ENCODE measurements at regions not wholly inside any gene's neighbourhood (a gene's known extent, or its start where the extent isn't known, plus 50 kb on each side); places are given as distances from the start of the nearest gene placed in this dataset.

- TF ChIP-seq POLR2A (IDR thresholded peaks at IDR 0.05) (no peak), POLR2AphosphoS5 (IDR thresholded peaks at IDR 0.05) (no peak)
These were observed 265.3 kb upstream of the SMIM30 start for GRCh38 chr7:113383638-113384037.

All from breast epithelium (tissue), 3 donors.